H1 (cell line): ENCODE measurements at regions not wholly inside any gene's neighbourhood (a gene's known extent, or its start where the extent isn't known, plus 50 kb on each side); places are given as distances from the start of the nearest gene placed in this dataset.

Experiments
- CTCF ChIA-PET: fragments of 300-600 bp; sonication (Branson Sonifier 250); formaldehyde crosslinking; loops from one replicate; lab custom pipeline; 2021; ENCODE audit not compliant: partially characterized antibody; lab: Charles Lee
- POLR2A ChIA-PET: fragments of 300-600 bp; sonication (Branson Sonifier 250); formaldehyde crosslinking; loops from one replicate; lab custom pipeline; 2021; ENCODE audit warnings: inconsistent platforms; ENCODE audit not compliant: partially characterized antibody; lab: Charles Lee
- DNase-seq, 2 experiments: peaks; one replicate each; pipeline versions ENCODE4 v3.0.0 to v3.0.0-alpha.2; 2010 to 2022; ENCODE audit warnings: low spot score in 2 of 2, low read depth in 1 of 2, mixed read lengths in 1 of 2
- FAIRE-seq: peaks from 2 replicates; lab custom pipeline; 2011; peaks lifted over from hg19 to GRCh38; lab: Jason Lieb, UNC
- H2AFZ ChIP-seq: 2 replicates; pipeline ENCODE4 v1.8.1; 2012; ENCODE audit warnings: low read length, inconsistent platforms
- H2AK5ac ChIP-seq: 2 replicates; pipeline ENCODE4 v1.6.1; 2013; ENCODE audit warnings: low read depth, low read length
- H2BK120ac ChIP-seq: replicated peaks from 2 replicates; pipeline ENCODE3; 2013; ENCODE audit warnings: low read depth, low read length, inconsistent platforms
- H2BK12ac ChIP-seq: 2 replicates; pipeline ENCODE4 v1.6.1; 2013; ENCODE audit warnings: low read depth, low read length
- H2BK15ac ChIP-seq: 2 replicates; pipeline ENCODE4 v1.6.1; 2013; ENCODE audit warnings: low read length
- H2BK20ac ChIP-seq: 2 replicates; pipeline ENCODE4 v1.6.1; 2013; ENCODE audit warnings: low read length
- H2BK5ac ChIP-seq: 2 replicates; pipeline ENCODE4 v1.6.1; 2013; ENCODE audit warnings: low read depth, low read length
- H3K14ac ChIP-seq: 2 replicates; pipeline ENCODE4 v1.6.1; 2013; ENCODE audit warnings: inconsistent platforms; ENCODE audit not compliant: insufficient read length
- H3K18ac ChIP-seq: 2 replicates; pipeline ENCODE4 v1.6.1; 2013; ENCODE audit warnings: low read length; ENCODE audit errors: extremely low read depth
- H3K23ac ChIP-seq: 2 replicates; pipeline ENCODE4 v1.6.1; 2013; ENCODE audit warnings: inconsistent platforms; ENCODE audit not compliant: insufficient read length
- H3K23me2 ChIP-seq: 2 replicates; pipeline ENCODE4 v1.6.1; 2013; ENCODE audit warnings: low read depth, low read length
- H3K27ac ChIP-seq: 2 replicates; pipeline ENCODE4 v1.6.1; 2011; ENCODE audit warnings: low read depth, low read length, inconsistent platforms
- H3K27me3 ChIP-seq, 4 experiments: replicated peaks in 1 of 4; 1 replicate in 1 of 4; 2 replicates in 3 of 4; pipeline versions ENCODE4 v1.6.1 to v1.8.1; 2011 to 2013; ENCODE audit warnings: low read length in 3 of 4, mild to moderate bottlenecking in 3 of 4, inconsistent platforms in 2 of 4, mixed read lengths in 2 of 4, moderate library complexity in 1 of 4; ENCODE audit not compliant: control insufficient read depth in 3 of 4, insufficient read depth in 3 of 4; ENCODE audit errors: extremely low read depth in 1 of 4
- H3K36me3 ChIP-seq, 4 experiments: 2 replicates each; pipeline versions ENCODE4 v1.6.1 to v1.8.1; 2011 to 2013; ENCODE audit warnings: mild to moderate bottlenecking in 4 of 4, low read length in 3 of 4, moderate library complexity in 2 of 4, control low read depth in 1 of 4, inconsistent platforms in 1 of 4; ENCODE audit not compliant: insufficient read depth in 4 of 4, control insufficient read depth in 2 of 4
- H3K4ac ChIP-seq: replicated peaks from 2 replicates; pipeline ENCODE3; 2013; ENCODE audit warnings: low read length, low read depth, mixed read lengths, inconsistent platforms; ENCODE audit not compliant: insufficient read length
- H3K4me1 ChIP-seq, 4 experiments: replicated peaks in 1 of 4; 1 replicate in 1 of 4; 2 replicates in 3 of 4; pipeline versions ENCODE4 v1.6.1 to v1.8.1; 2011 to 2013; ENCODE audit warnings: low read length in 3 of 4, inconsistent platforms in 2 of 4, mixed read lengths in 1 of 4; ENCODE audit not compliant: insufficient read depth in 4 of 4, control insufficient read depth in 3 of 4
- H3K4me2 ChIP-seq, 2 experiments: 2 replicates each; pipeline versions ENCODE4 v1.6.1 to v1.8.1; 2011 to 2013; ENCODE audit warnings: low read depth in 2 of 2, low read length in 2 of 2, control low read depth in 1 of 2, inconsistent platforms in 1 of 2, mild to moderate bottlenecking in 1 of 2; ENCODE audit not compliant: insufficient read depth in 1 of 2
- H3K4me3 ChIP-seq, 4 experiments: fragments of 200-600, 300-600 bp in 1 of 4; sonication (generic), shearing (Covaris generic), sonication (Bioruptor Twin) in 1 of 4; 2 replicates each; pipeline versions ENCODE4 v1.5.1 to v1.8.1; 2011 to 2016; ENCODE audit warnings: low read length in 4 of 4, low read depth in 3 of 4, control low read depth in 2 of 4, inconsistent platforms in 2 of 4, mild to moderate bottlenecking in 2 of 4, mixed read lengths in 1 of 4, moderate library complexity in 1 of 4; ENCODE audit not compliant: insufficient read depth in 2 of 4; ENCODE audit errors: extremely low read depth in 1 of 4
- H3K56ac ChIP-seq: replicated peaks from 2 replicates; pipeline ENCODE3; 2013; ENCODE audit warnings: low read depth, mild to moderate bottlenecking, mixed read lengths, low read length, inconsistent platforms; ENCODE audit not compliant: insufficient read length
- H3K79me1 ChIP-seq: 2 replicates; pipeline ENCODE4 v1.6.1; 2013; ENCODE audit warnings: low read depth, low read length, control low read depth
- H3K79me2 ChIP-seq, 2 experiments: 2 replicates each; pipeline versions ENCODE4 v1.6.1 to v1.8.1; 2012 to 2013; ENCODE audit warnings: low read length in 2 of 2, mild to moderate bottlenecking in 2 of 2, inconsistent platforms in 1 of 2; ENCODE audit not compliant: insufficient read depth in 2 of 2, control insufficient read depth in 1 of 2
- H3K9ac ChIP-seq, 4 experiments: replicated peaks in 1 of 4; 1 replicate in 1 of 4; 2 replicates in 3 of 4; pipeline versions ENCODE4 v1.6.1 to v1.8.1; 2011 to 2013; ENCODE audit warnings: low read depth in 3 of 4, low read length in 3 of 4, control low read depth in 2 of 4, mild to moderate bottlenecking in 2 of 4, moderate library complexity in 2 of 4, inconsistent platforms in 1 of 4; ENCODE audit errors: extremely low read depth in 1 of 4
- H3K9me3 ChIP-seq, 2 experiments: 2 replicates each; pipeline versions ENCODE4 v1.6.1 to v1.8.1; 2012 to 2013; ENCODE audit warnings: mild to moderate bottlenecking in 2 of 2, moderate library complexity in 2 of 2, control low read depth in 1 of 2, inconsistent platforms in 1 of 2, low read depth in 1 of 2, low read length in 1 of 2, mixed read lengths in 1 of 2; ENCODE audit not compliant: insufficient read depth in 2 of 2
- H4K20me1 ChIP-seq, 2 experiments: replicated peaks in 1 of 2; 2 replicates each; pipeline versions ENCODE3 to v1.8.1; 2011 to 2013; ENCODE audit warnings: inconsistent platforms in 2 of 2, low read length in 2 of 2, mild to moderate bottlenecking in 1 of 2; ENCODE audit not compliant: insufficient read depth in 2 of 2, control insufficient read depth in 1 of 2
- H4K5ac ChIP-seq: 2 replicates; pipeline ENCODE4 v1.6.1; 2013; ENCODE audit warnings: low read length, low read depth, mixed read lengths, inconsistent platforms; ENCODE audit not compliant: insufficient read length
- H4K8ac ChIP-seq: 2 replicates; pipeline ENCODE4 v1.8.0; 2013; ENCODE audit warnings: mild to moderate bottlenecking, moderate library complexity, low read length, inconsistent platforms; ENCODE audit not compliant: insufficient read depth; ENCODE audit errors: extremely low read depth
- H4K91ac ChIP-seq: replicated peaks from 2 replicates; pipeline ENCODE3; 2013; ENCODE audit warnings: low read length, mixed read lengths, inconsistent platforms; ENCODE audit not compliant: insufficient read length
- BRCA1 ChIP-seq: IDR thresholded peaks from 2 replicates; pipeline ENCODE4 v1.6.1; 2012; ENCODE audit warnings: low read depth, low read length, improper control_type of control experiment
- CREB1 ChIP-seq: IDR thresholded peaks from 2 replicates; pipeline ENCODE4 v1.6.1; 2012; ENCODE audit warnings: inconsistent platforms
- WGBS, 2 experiments: shearing (Covaris generic) in 1 of 2; methylation state at CpG; one replicate each; pipeline versions ENCODE4 v1.1.6 to v1.1.7; 2013 to 2015; ENCODE audit warnings: low lambda C conversion rate in 2 of 2, mixed read lengths in 2 of 2, inconsistent platforms in 1 of 2, low coverage in 1 of 2, missing lambda C conversion rate in 1 of 2; ENCODE audit not compliant: insufficient replicate concordance in 2 of 2, insufficient coverage in 1 of 2, insufficient read length in 1 of 2; ENCODE audit errors: extremely low coverage in 1 of 2, missing lambda C conversion rate in 1 of 2; 5-methylcytosine and 5-hydroxymethylcytosine counted together

GRCh38 chr12:82207556-82207955, 150.6 kb downstream of the CCDC59 start (continued):
- TF ChIP-seq BRCA1 = no peak
- TF ChIP-seq, all 59 proteins: peak for 0

- H2BK20ac ChIP-seq = no peak overlapping the region
Measured at GRCh38 chr12:82203086-82203485, 155.1 kb downstream of the CCDC59 start.

More at GRCh38 chr12:82203086-82203485, 155.1 kb downstream of the CCDC59 start:
- Histone ChIP-seq H3K9me3 (peaks cover 4 to 5% of the 10 kb centered on the region in 2 experiments; a peak in 1 of 4 replicates), H3K4me1 (no peaks in the 10 kb centered on the region), H3K4me2 (no peak overlapping the region), H2BK120ac (no peak overlapping the region), H4K5ac (no peak overlapping the region), H3K79me2 (no peaks in the 10 kb centered on the region), H4K20me1 (no peaks in the 10 kb centered on the region), H3K27ac (no peak overlapping the region), H3K23ac (no peak overlapping the region), H2AK5ac (no peak overlapping the region), H3K9ac (no peak overlapping the region), H3K14ac (no peak overlapping the region), H3K18ac (no peak overlapping the region), H3K36me3 (no peaks in the 10 kb centered on the region), H3K56ac (no peak overlapping the region), H3K79me1 (no peaks in the 10 kb centered on the region), H3K4me3 (no peak overlapping the region), H2BK12ac (no peak overlapping the region), H3K4ac (no peak overlapping the region), H2AFZ (no peak overlapping the region), H2BK15ac (no peak overlapping the region), H4K8ac (no peak overlapping the region), H2BK5ac (no peak overlapping the region), H4K91ac (no peak overlapping the region), H3K23me2 (no peaks in the 10 kb centered on the region), H3K27me3 (no peaks in the 10 kb centered on the region)
- FAIRE-seq = no peak
- ChIA-PET POLR2A (no interaction called here), CTCF (no interaction called here)
- DNase-seq = no peak
- no peak for TF ChIP-seq CREB1
- WGBS, 2 experiments = 89% methylated on average over 4 of the region's 4 CpGs; no CpG with 5 or more reads in 1 of the 2 experiments
